Neural crest cell (in vitro differentiated cells): ENCODE measurements at regions not wholly inside any gene's neighbourhood (a gene's known extent, or its start where the extent isn't known, plus 50 kb on each side); places are given as distances from the start of the nearest gene placed in this dataset.

ENCODE experiments used
- DNase-seq: peaks from one replicate; pipeline ENCODE4 v3.0.0; 2021; ENCODE audit warnings: low read depth, mixed read lengths, low spot score
- H3K27ac Mint-ChIP-seq: one replicate; pipeline ENCODE4 v1.8.0; 2021; ENCODE audit warnings: mild to moderate bottlenecking, mixed read lengths; ENCODE audit not compliant: unreplicated experiment
- H3K27me3 Mint-ChIP-seq: 2 replicates; pipeline ENCODE4 v1.8.0; 2021; ENCODE audit warnings: low read depth, mild to moderate bottlenecking, mixed read lengths
- H3K36me3 Mint-ChIP-seq: 2 replicates; pipeline ENCODE4 v1.8.0; 2021; ENCODE audit warnings: low read depth, mild to moderate bottlenecking, mixed read lengths
- H3K4me1 Mint-ChIP-seq: 2 replicates; pipeline ENCODE4 v1.8.0; 2021; ENCODE audit warnings: mixed read lengths
- H3K4me3 Mint-ChIP-seq: one replicate; pipeline ENCODE4 v1.8.0; 2021; ENCODE audit warnings: mild to moderate bottlenecking, mixed read lengths
- H3K9me3 Mint-ChIP-seq: 2 replicates; pipeline ENCODE4 v1.8.0; 2021; ENCODE audit warnings: mixed read lengths
- CTCF ChIP-seq: fragments of 200-600 bp; sonication (generic); conservative IDR thresholded peaks from 2 replicates; pipeline ENCODE4 v1.5.0; 2021; ENCODE audit warnings: antibody characterized with exemption, mild to moderate bottlenecking

- no peak for TF ChIP-seq CTCF
- H3K27ac Mint-ChIP-seq, result no peak overlapping the region
- peaks cover 1% of the 10 kb centered on the region for H3K4me1 Mint-ChIP-seq
- DNase-seq, result no peak
- peaks cover 8% of the 10 kb centered on the region for H3K9me3 Mint-ChIP-seq
- no peak overlapping the region for H3K4me3 Mint-ChIP-seq
- no peaks in the 10 kb centered on the region for H3K27me3 Mint-ChIP-seq
- peaks cover 3% of the 10 kb centered on the region for H3K36me3 Mint-ChIP-seq
Measured at GRCh38 chr3:106908181-106908938, 468.9 kb upstream of the CCDC54 start.

GRCh38 chr3:106913111-106913698, 464.0 kb upstream of the CCDC54 start:
- peaks cover 23% of the 10 kb centered on the region for H3K4me1 Mint-ChIP-seq
- H3K9me3 Mint-ChIP-seq, result peaks cover 6% of the 10 kb centered on the region
- peak; percentile 14 for DNase-seq

GRCh38 chr3:106913966-106914365, 463.3 kb upstream of the CCDC54 start:
- H3K9me3 Mint-ChIP-seq, result peaks cover 6% of the 10 kb centered on the region
- H3K27me3 Mint-ChIP-seq, result no peaks in the 10 kb centered on the region
- no peak overlapping the region for H3K27ac Mint-ChIP-seq
- no peak for TF ChIP-seq CTCF
- no peak for DNase-seq
- H3K4me1 Mint-ChIP-seq, result peaks cover 23% of the 10 kb centered on the region
- peaks cover 3% of the 10 kb centered on the region for H3K36me3 Mint-ChIP-seq
- H3K4me3 Mint-ChIP-seq, result peak overlapping the region; percentile 5

More at GRCh38 chr3:106913111-106913698, 464.0 kb upstream of the CCDC54 start:
- peak overlapping the region; percentile 5 for H3K4me3 Mint-ChIP-seq
- H3K27ac Mint-ChIP-seq, result peak overlapping the region; percentile 20
- H3K27me3 Mint-ChIP-seq, result no peaks in the 10 kb centered on the region
- TF ChIP-seq CTCF, result no peak
- H3K36me3 Mint-ChIP-seq, result peaks cover 3% of the 10 kb centered on the region

GRCh38 chr3:106920609-106921008, 456.6 kb upstream of the CCDC54 start:
- TF ChIP-seq CTCF, result no peak

GRCh38 chr3:106929081-106929480, 448.2 kb upstream of the CCDC54 start:
- H3K27ac Mint-ChIP-seq, result no peak overlapping the region
- H3K27me3 Mint-ChIP-seq, result no peaks in the 10 kb centered on the region
- TF ChIP-seq CTCF, result no peak
- H3K4me3 Mint-ChIP-seq, result no peak overlapping the region
- H3K9me3 Mint-ChIP-seq, result peaks cover 6% of the 10 kb centered on the region
- no peaks in the 10 kb centered on the region for H3K36me3 Mint-ChIP-seq
- DNase-seq, result no peak
- peaks cover 5% of the 10 kb centered on the region for H3K4me1 Mint-ChIP-seq

More at GRCh38 chr3:106920609-106921008, 456.6 kb upstream of the CCDC54 start:
- H3K27me3 Mint-ChIP-seq, result no peaks in the 10 kb centered on the region
- no peak for DNase-seq
- peaks cover under 1% of the 10 kb centered on the region for H3K4me1 Mint-ChIP-seq
- no peaks in the 10 kb centered on the region for H3K9me3 Mint-ChIP-seq
- H3K4me3 Mint-ChIP-seq, result no peak overlapping the region
- no peak overlapping the region for H3K27ac Mint-ChIP-seq
- H3K36me3 Mint-ChIP-seq, result no peaks in the 10 kb centered on the region
